ENCODE measurements at regions not wholly inside any gene's neighbourhood (a gene's known extent, or its start where the extent isn't known, plus 50 kb on each side); places are given as distances from the start of the nearest gene placed in this dataset.

- no peak for TF ChIP-seq GTF2A2 (tag; IDR thresholded peaks at IDR 0.05)
- no peak for TF ChIP-seq NFYB (IDR thresholded peaks at IDR 0.05; ENCODE audit: extremely low read depth, insufficient read length)
Observed at GRCh38 chrX:138865093-138865649, 153.7 kb upstream of the FGF13 start.
